ENCODE measurements at regions not wholly inside any gene's neighbourhood (a gene's known extent, or its start where the extent isn't known, plus 50 kb on each side); places are given as distances from the start of the nearest gene placed in this dataset.

GRCh38 chr17:51398128-51398525 is 137.8 kb downstream of the UTP18 start:
- TF ChIP-seq CTCF (conservative IDR thresholded peaks at IDR 0.05; ENCODE audit: low read length) (no peak), EZH2phosphoT487 (IDR thresholded peaks at IDR 0.05; ENCODE audit: borderline replicate concordance) (no peak)
